ENCODE measurements at regions not wholly inside any gene's neighbourhood (a gene's known extent, or its start where the extent isn't known, plus 50 kb on each side); places are given as distances from the start of the nearest gene placed in this dataset.

DNA sequence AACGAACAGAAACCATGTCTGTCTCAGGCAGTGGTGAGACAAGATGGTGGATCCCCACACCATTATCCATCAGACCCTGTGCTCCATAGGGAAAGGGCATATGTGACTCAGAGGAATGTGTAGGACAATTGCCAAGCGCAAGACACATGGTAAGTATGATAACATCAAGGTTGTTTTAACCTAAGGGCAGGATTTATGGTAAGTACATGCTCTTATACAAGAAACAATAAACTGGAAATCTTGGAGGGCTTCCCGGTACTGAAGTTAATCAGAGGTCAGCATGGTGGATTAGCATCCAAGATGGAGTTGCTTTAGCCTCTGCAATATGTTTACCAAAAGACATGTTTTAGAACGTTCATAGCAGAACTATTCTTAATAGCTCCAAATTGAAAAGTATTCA, 355.0 kb downstream of the PPP1R2C start (continued):
- no peak for TF ChIP-seq MTA3 (IDR thresholded peaks at IDR 0.05; ENCODE audit: borderline replicate concordance)
- TF ChIP-seq HNRNPK (IDR thresholded peaks at IDR 0.05; ENCODE audit: low read depth, low read length, poor library complexity, severe bottlenecking), result no peak

DNA sequence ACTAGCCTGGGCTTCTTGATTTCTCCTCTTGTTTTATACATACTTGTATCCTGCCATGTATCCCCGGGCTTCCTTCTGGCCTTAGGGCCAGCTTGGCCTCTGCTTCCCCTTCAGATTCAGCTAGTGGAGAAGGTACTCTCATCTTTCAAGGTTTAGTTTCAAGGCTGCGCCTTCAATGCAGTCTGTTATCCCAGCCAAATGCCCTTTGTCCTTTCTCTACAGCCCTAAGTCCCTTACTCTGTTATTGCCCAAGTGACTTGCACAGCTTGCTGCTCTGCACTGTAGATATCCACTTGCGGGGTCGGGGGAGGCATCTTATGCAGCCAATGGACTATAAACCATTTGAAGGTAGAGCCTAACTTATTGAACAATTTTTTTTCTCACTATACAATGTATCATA, 357.5 kb downstream of the PPP1R2C start:
- H3K9me3 ChIP-seq (replicated peaks; ENCODE audit: control insufficient read depth, insufficient read depth, low read depth, low read length), result no peaks in the 10 kb centered on the region
- in situ Hi-C loops (cut with MboI), result no loop called here
- intact Hi-C loops (cut with micrococcal nuclease), result no loop called here
- H3K4me2 ChIP-seq (ENCODE audit: insufficient read depth, low read length), result no peak overlapping the region
- no peak overlapping the region for H3K9ac ChIP-seq (ENCODE audit: insufficient read depth in 1 of 2, low read depth in 2 of 2, low read length in 2 of 2)
- BruUV-seq (replicated peaks), result no TSS peak
- no peak for FAIRE-seq
- H3K27me3 ChIP-seq (ENCODE audit: control insufficient read depth in 2 of 2, insufficient read depth in 2 of 2, low read length in 2 of 2), result no peaks in the 10 kb centered on the region
- DNase-seq (ENCODE audit: extremely low read depth in 1 of 4, low spot score in 3 of 4), result no peak
- ChIA-PET CTCF (ENCODE audit: low intra/inter-chr PET ratio) (no interaction called here), POLR2A (interaction anchor here (1.1 kb wide), 1 partner anchor 65 kb away, joined by 3 read pairs; no protein-coding TSS in a partner anchor)
- no peaks in the 10 kb centered on the region for H3K79me2 ChIP-seq (ENCODE audit: control insufficient read depth, insufficient read depth, low read length)
- no peak for ATAC-seq
- no peaks in the 10 kb centered on the region for H4K20me1 ChIP-seq (replicated peaks; ENCODE audit: control insufficient read depth, insufficient read depth, low read length)
- H3K4me1 ChIP-seq (replicated peaks in 1 of 2; ENCODE audit: control insufficient read depth in 2 of 2, insufficient read depth in 2 of 2, low read length in 2 of 2), result no peaks in the 10 kb centered on the region
- no peaks in the 10 kb centered on the region for H3K36me3 ChIP-seq (ENCODE audit: control insufficient read depth, insufficient read depth, low read length)
- WGBS (ENCODE audit: insufficient coverage, low coverage, missing lambda C conversion rate), result 0% methylated on average over 3 of the region's 4 CpGs
- no peak overlapping the region for H3K27ac ChIP-seq (ENCODE audit: extremely low read depth, low read depth, low read length)
- no peak overlapping the region for H3K4me3 ChIP-seq
- no peak overlapping the region for H2AFZ ChIP-seq (ENCODE audit: low read depth, low read length)
- H3K9me1 ChIP-seq (ENCODE audit: control insufficient read depth, insufficient read depth, low read length), result no peaks in the 10 kb centered on the region
- TF ChIP-seq, protein P1, sequence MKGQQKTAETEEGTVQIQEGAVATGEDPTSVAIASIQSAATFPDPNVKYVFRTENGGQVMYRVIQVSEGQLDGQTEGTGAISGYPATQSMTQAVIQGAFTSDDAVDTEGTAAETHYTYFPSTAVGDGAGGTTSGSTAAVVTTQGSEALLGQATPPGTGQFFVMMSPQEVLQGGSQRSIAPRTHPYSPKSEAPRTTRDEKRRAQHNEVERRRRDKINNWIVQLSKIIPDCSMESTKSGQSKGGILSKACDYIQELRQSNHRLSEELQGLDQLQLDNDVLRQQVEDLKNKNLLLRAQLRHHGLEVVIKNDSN (CRISPR knock-in tag; IDR thresholded peaks at IDR 0.05), result no peak
- TF ChIP-seq, protein P2, sequence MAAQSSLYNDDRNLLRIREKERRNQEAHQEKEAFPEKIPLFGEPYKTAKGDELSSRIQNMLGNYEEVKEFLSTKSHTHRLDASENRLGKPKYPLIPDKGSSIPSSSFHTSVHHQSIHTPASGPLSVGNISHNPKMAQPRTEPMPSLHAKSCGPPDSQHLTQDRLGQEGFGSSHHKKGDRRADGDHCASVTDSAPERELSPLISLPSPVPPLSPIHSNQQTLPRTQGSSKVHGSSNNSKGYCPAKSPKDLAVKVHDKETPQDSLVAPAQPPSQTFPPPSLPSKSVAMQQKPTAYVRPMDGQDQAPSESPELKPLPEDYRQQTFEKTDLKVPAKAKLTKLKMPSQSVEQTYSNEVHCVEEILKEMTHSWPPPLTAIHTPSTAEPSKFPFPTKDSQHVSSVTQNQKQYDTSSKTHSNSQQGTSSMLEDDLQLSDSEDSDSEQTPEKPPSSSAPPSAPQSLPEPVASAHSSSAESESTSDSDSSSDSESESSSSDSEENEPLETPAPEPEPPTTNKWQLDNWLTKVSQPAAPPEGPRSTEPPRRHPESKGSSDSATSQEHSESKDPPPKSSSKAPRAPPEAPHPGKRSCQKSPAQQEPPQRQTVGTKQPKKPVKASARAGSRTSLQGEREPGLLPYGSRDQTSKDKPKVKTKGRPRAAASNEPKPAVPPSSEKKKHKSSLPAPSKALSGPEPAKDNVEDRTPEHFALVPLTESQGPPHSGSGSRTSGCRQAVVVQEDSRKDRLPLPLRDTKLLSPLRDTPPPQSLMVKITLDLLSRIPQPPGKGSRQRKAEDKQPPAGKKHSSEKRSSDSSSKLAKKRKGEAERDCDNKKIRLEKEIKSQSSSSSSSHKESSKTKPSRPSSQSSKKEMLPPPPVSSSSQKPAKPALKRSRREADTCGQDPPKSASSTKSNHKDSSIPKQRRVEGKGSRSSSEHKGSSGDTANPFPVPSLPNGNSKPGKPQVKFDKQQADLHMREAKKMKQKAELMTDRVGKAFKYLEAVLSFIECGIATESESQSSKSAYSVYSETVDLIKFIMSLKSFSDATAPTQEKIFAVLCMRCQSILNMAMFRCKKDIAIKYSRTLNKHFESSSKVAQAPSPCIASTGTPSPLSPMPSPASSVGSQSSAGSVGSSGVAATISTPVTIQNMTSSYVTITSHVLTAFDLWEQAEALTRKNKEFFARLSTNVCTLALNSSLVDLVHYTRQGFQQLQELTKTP (IDR thresholded peaks at IDR 0.05; ENCODE audit: low read depth in 1 of 2, partially characterized antibody in 2 of 2), result no peak
- TF ChIP-seq ARID1B (IDR thresholded peaks at IDR 0.05) (no peak), GTF2A2 (tag; IDR thresholded peaks at IDR 0.05) (no peak), ARNT (IDR thresholded peaks at IDR 0.05) (no peak), ZNF263 (CRISPR knock-in tag; IDR thresholded peaks at IDR 0.05; ENCODE audit: borderline replicate concordance) (no peak), POLR2A (conservative IDR thresholded peaks at IDR 0.05) (no peak)
- TF ChIP-seq, protein P3, sequence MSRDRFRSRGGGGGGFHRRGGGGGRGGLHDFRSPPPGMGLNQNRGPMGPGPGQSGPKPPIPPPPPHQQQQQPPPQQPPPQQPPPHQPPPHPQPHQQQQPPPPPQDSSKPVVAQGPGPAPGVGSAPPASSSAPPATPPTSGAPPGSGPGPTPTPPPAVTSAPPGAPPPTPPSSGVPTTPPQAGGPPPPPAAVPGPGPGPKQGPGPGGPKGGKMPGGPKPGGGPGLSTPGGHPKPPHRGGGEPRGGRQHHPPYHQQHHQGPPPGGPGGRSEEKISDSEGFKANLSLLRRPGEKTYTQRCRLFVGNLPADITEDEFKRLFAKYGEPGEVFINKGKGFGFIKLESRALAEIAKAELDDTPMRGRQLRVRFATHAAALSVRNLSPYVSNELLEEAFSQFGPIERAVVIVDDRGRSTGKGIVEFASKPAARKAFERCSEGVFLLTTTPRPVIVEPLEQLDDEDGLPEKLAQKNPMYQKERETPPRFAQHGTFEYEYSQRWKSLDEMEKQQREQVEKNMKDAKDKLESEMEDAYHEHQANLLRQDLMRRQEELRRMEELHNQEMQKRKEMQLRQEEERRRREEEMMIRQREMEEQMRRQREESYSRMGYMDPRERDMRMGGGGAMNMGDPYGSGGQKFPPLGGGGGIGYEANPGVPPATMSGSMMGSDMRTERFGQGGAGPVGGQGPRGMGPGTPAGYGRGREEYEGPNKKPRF (IDR thresholded peaks at IDR 0.05; ENCODE audit: low read depth, low read length), result no peak
- TF ChIP-seq, protein P4, sequence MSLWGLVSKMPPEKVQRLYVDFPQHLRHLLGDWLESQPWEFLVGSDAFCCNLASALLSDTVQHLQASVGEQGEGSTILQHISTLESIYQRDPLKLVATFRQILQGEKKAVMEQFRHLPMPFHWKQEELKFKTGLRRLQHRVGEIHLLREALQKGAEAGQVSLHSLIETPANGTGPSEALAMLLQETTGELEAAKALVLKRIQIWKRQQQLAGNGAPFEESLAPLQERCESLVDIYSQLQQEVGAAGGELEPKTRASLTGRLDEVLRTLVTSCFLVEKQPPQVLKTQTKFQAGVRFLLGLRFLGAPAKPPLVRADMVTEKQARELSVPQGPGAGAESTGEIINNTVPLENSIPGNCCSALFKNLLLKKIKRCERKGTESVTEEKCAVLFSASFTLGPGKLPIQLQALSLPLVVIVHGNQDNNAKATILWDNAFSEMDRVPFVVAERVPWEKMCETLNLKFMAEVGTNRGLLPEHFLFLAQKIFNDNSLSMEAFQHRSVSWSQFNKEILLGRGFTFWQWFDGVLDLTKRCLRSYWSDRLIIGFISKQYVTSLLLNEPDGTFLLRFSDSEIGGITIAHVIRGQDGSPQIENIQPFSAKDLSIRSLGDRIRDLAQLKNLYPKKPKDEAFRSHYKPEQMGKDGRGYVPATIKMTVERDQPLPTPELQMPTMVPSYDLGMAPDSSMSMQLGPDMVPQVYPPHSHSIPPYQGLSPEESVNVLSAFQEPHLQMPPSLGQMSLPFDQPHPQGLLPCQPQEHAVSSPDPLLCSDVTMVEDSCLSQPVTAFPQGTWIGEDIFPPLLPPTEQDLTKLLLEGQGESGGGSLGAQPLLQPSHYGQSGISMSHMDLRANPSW (CRISPR knock-in tag; IDR thresholded peaks at IDR 0.05), result no peak
